DMS 273 (cell line): ENCODE measurements at regions not wholly inside any gene's neighbourhood (a gene's known extent, or its start where the extent isn't known, plus 50 kb on each side); places are given as distances from the start of the nearest gene placed in this dataset.
"Not testable (repeated sequence)": the region's sequence is repeated elsewhere in the genome, so short reads cannot be mapped to it uniquely, and the experiment has no call there.

ENCODE experiments used
- DNase-seq: peaks from one replicate; lab custom pipeline; 2025; ENCODE audit not compliant: unreplicated experiment; lab: John Stamatoyannopoulos, UW

DNA sequence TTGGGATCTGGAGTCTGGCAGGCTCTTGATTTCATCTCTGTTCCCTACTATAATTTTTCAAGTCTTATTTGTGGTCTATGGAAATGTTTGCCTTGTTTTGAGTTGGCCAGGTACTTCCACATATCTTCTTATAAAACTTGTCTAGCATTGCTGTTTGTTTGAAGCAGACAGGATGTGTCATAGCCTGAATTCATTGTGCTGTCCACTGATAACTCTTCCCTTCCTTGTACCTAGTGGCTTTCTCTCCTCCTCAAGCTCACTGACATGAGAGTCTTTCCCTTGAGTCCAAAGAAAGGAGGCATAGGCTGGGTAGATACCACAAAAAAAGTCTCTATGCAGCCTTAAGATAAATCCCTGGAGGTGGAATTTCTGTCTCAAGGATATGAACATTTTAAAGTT, 59.2 kb upstream of the FAM241A start:
- no peak for DNase-seq

DNA sequence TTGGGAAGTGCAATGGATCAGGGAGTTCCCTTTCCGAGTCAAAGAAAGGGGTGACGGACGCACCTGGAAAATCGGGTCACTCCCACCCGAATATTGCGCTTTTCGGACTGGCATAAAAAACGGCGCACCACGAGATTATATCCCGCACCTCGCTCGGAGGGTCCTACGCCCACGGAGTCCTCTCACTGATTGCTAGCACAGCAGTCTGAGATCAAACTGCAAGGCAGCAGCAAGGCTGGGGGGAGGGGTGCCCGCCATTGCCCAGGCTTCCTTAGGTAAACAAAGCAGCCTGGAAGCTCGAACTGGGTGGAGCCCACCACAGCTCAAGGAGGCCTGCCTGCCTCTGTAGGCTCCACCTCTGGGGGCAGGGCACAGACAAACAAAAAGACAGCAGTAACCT, 58.6 kb upstream of the FAM241A start:
- not testable (repeated sequence) for DNase-seq

DNA sequence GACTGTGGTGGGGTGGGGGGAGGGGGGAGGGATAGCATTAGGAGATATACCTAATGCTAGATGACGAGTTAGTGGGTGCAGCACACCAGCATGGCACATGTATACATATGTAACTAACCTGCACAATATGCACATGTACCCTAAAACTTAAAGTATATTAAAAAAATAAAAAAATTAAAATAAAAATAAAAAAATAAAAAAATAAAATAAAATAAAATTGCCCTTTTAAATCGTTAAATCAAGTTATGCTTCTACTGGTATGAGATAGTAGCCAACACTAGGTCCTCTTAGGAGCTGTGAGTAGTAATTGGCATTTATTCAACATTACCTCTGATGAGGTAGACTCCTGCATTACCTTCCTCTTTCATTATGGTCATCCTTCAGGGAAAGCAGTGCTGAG, 52.9 kb upstream of the FAM241A start:
- DNase-seq = not testable (repeated sequence)

DNA sequence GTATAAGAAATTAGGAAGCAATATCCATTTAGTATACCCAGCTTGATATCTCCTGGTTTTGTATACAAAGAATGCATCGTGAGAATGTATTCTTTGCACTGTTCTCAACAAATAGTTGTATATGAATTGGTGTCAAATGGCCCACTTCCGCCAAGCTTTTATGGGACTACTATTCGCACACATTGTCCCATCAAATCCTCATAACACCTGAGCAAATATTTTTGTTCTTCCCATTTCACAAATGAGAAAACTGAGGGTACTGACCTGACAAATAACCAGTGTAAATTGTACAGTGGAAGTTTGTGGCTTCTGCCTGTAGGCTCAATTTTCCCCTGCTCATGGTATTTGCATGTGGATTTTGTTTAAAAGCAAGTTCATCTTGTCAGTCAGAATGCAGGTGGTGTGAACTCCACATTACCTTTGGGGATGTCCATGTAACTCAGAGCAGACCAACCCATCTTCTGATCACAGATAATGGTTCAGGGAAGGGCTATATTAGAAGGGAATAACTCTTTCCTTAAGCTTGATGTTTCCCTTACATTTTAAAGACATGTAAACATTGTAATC, 51.5 kb upstream of the FAM241A start:
- no peak for DNase-seq

DNA sequence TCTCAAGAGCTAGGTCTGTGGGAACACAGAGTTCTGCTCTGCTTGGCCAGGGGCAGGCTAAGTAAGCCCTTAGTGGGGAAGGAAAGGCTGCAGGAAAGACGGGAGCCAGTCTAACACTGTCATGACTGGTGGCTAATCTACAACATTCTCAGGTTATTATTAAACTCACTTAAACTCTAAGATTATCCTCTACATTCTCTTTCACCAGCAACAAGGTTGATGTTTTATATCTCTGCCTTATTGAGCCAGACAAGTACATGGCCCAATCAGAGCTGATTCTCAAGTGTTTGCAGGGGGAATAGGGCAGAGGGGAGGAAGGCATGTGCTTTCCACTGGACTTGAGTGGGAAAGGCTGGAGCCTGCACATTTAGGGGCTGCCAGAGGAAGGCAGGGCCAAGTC, 50.9 kb upstream of the FAM241A start:
- DNase-seq = no peak
